Spleen (tissue), 11 donors: ENCODE measurements at regions not wholly inside any gene's neighbourhood (a gene's known extent, or its start where the extent isn't known, plus 50 kb on each side); places are given as distances from the start of the nearest gene placed in this dataset.

Source experiments
- DNase-seq: peaks from one replicate; pipeline ENCODE4 v3.0.0-alpha.2; 2020
- H3K27ac ChIP-seq, 8 donors: fragments of 200-600 bp; sonication (generic) in 7 of 8; 1 replicate in 4 of 8; 2 replicates in 4 of 8; pipeline versions ENCODE4 v1.5.0 to v1.8.0; 2016 to 2021; ENCODE audit warnings: inconsistent platforms in 4 of 8, mild to moderate bottlenecking in 4 of 8, moderate library complexity in 1 of 8
- H3K27me3 ChIP-seq, 7 donors: fragments of 200-600 bp; sonication (generic) in 6 of 7; replicated peaks in 1 of 7; 1 replicate in 4 of 7; 2 replicates in 3 of 7; pipeline versions ENCODE4 v1.5.0 to v1.8.0; 2016 to 2021; ENCODE audit warnings: inconsistent platforms in 3 of 7, mild to moderate bottlenecking in 1 of 7
- H3K36me3 ChIP-seq, 6 donors: fragments of 200-600 bp; sonication (generic) in 5 of 6; 1 replicate in 4 of 6; 2 replicates in 2 of 6; pipeline versions ENCODE4 v1.5.0 to v1.8.0; 2016 to 2021; ENCODE audit warnings: inconsistent platforms in 2 of 6
- H3K4me1 ChIP-seq, 6 donors: fragments of 200-600 bp; sonication (generic) in 5 of 6; 1 replicate in 3 of 6; 2 replicates in 3 of 6; pipeline versions ENCODE4 v1.5.0 to v1.8.0; 2016 to 2021; ENCODE audit warnings: inconsistent platforms in 3 of 6
- H3K4me3 ChIP-seq, 8 donors: fragments of 200-600 bp; sonication (generic) in 7 of 8; 1 replicate in 4 of 8; 2 replicates in 4 of 8; pipeline versions ENCODE4 v1.5.0 to v1.8.0; 2016 to 2021; ENCODE audit warnings: inconsistent platforms in 4 of 8, mild to moderate bottlenecking in 4 of 8, moderate library complexity in 2 of 8
- H3K9me3 ChIP-seq, 8 donors: fragments of 200-600 bp; sonication (generic) in 7 of 8; 1 replicate in 4 of 8; 2 replicates in 4 of 8; pipeline versions ENCODE4 v1.5.0 to v1.8.0; 2016 to 2021; ENCODE audit warnings: inconsistent platforms in 4 of 8
- POLR2A ChIP-seq, 3 donors: fragments of 450-650 bp; IDR thresholded peaks; one replicate each; pipeline ENCODE4 v1.5.1; 2017; ENCODE audit warnings: antibody characterized with exemption in 3 of 3, mild to moderate bottlenecking in 1 of 3
- POLR2AphosphoS5 ChIP-seq, 3 donors: sonication (generic); formaldehyde crosslinking; IDR thresholded peaks; one replicate each; pipeline ENCODE4 v1.5.1; 2017; ENCODE audit warnings: antibody characterized with exemption in 3 of 3
- whole genome bisulfite sequencing, 5 donors: extraction: QIAGEN DNeasy Blood & Tissue Kit in 3 of 5; methylation state at CpG; one replicate each; pipeline versions ENCODE4 v1.1.5 to v1.1.7; 2013 to 2018; 5-methylcytosine and 5-hydroxymethylcytosine counted together
- intact Hi-C: fragments of 100-400 bp; cut with DNase I; formaldehyde crosslinking; loops from one replicate; pipeline ENCODE4 v1.15.0; 2023; ENCODE audit warnings: low total_unique reads
- TF ChIP-seq, protein P1 (sequence below), 11 experiments: fragments of 200-600 bp in 7 of 11; fragments of 450-650 bp in 4 of 11; sonication (generic) in 4 of 11; IDR thresholded peaks in 8 of 11; conservative IDR thresholded peaks in 3 of 11; 1 replicate in 7 of 11; 2 replicates in 4 of 11; pipeline versions ENCODE4 v1.4.0 to v1.8.0; 2016 to 2021; ENCODE audit warnings: antibody characterized with exemption in 11 of 11, inconsistent platforms in 4 of 11, mild to moderate bottlenecking in 1 of 11
- donor health status: healthy with polysubstance abuse.
- donor health status: DM: no; HTN: no; CAD: no; lungs with moderate emphysema.
- donor health status: DM: no; HTN: no; CAD: no.
- donor health status: Bipolar disorder and iron deficiency.
- donor health status: healthy.
- donor health status: DM: no; HTN: no; CAD: no.
- donor health status: DM: yes; HTN: yes; CAD: no.

DNA sequence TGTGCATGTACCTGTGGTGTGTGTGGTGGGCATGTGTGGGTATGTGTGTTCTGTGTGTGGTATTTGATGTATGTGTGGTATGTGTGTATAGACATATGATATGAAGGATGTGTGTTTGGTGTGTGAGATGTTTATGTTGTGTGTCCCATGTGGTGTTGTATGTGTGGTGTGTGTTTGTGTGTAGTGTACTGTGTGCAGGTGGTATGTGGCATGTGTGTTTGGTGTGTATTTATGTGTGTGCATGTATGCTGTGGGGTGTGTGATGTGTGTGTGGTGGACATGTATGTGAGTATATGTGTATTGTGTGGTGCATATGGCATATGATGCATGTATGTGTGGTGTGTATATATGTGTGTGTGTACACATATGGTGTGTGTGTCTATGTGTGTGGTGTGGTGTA, 718.8 kb upstream of the SOX11 start:
- TF ChIP-seq POLR2AphosphoS5 (IDR thresholded peaks at IDR 0.05) (no peak), POLR2A (IDR thresholded peaks at IDR 0.05) (no peak)
- TF ChIP-seq, protein P1, sequence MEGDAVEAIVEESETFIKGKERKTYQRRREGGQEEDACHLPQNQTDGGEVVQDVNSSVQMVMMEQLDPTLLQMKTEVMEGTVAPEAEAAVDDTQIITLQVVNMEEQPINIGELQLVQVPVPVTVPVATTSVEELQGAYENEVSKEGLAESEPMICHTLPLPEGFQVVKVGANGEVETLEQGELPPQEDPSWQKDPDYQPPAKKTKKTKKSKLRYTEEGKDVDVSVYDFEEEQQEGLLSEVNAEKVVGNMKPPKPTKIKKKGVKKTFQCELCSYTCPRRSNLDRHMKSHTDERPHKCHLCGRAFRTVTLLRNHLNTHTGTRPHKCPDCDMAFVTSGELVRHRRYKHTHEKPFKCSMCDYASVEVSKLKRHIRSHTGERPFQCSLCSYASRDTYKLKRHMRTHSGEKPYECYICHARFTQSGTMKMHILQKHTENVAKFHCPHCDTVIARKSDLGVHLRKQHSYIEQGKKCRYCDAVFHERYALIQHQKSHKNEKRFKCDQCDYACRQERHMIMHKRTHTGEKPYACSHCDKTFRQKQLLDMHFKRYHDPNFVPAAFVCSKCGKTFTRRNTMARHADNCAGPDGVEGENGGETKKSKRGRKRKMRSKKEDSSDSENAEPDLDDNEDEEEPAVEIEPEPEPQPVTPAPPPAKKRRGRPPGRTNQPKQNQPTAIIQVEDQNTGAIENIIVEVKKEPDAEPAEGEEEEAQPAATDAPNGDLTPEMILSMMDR (IDR thresholded peaks at IDR 0.05 in 8 of 11, conservative IDR thresholded peaks at IDR 0.05 in 3 of 11), result no peak
- Histone ChIP-seq H3K27me3 (no peaks in the 10 kb centered on the region), H3K36me3 (no peaks in the 10 kb centered on the region), H3K4me1 (no peaks in the 10 kb centered on the region), H3K27ac (no peak overlapping the region), H3K9me3 (no peaks in the 10 kb centered on the region), H3K4me3 (no peak overlapping the region)
- intact Hi-C loops, result no loop called here
- DNase-seq, result no peak

DNA sequence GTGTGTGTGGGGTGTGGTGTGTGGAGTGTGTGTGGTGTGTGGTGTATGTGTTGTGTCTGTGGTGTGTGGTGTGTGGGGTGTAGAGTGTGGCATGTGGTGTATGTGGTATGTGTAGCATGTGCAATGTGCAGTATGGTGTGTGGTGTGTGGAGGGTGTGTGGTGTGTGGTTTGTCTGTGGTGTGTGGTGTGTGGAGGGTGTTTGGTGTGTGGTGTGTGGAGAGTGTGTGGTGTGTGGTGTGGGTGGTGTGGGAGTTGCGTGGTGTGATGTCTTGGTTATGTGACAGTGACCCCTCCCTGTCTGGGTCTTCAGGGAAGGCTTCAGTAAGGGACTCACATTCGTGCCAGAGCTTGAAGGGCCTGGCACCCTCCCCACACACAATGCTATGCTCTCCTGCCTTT, 718.2 kb upstream of the SOX11 start:
- TF ChIP-seq POLR2AphosphoS5 (IDR thresholded peaks at IDR 0.05) (no peak), POLR2A (IDR thresholded peaks at IDR 0.05) (no peak)
- TF ChIP-seq, protein P1 (IDR thresholded peaks at IDR 0.05 in 8 of 11, conservative IDR thresholded peaks at IDR 0.05 in 3 of 11), result no peak
- no peaks in the 10 kb centered on the region for H3K27me3 ChIP-seq
- intact Hi-C loops, result no loop called here
- H3K36me3 ChIP-seq, result no peaks in the 10 kb centered on the region
- H3K27ac ChIP-seq, result no peak overlapping the region
- no peak for DNase-seq
- no peak overlapping the region for H3K4me3 ChIP-seq
- no peaks in the 10 kb centered on the region for H3K9me3 ChIP-seq
- H3K4me1 ChIP-seq, result no peaks in the 10 kb centered on the region
- 66 to 86% (median 80%) methylated on average over 2 of the region's 2 CpGs for WGBS, 5 donors

DNA sequence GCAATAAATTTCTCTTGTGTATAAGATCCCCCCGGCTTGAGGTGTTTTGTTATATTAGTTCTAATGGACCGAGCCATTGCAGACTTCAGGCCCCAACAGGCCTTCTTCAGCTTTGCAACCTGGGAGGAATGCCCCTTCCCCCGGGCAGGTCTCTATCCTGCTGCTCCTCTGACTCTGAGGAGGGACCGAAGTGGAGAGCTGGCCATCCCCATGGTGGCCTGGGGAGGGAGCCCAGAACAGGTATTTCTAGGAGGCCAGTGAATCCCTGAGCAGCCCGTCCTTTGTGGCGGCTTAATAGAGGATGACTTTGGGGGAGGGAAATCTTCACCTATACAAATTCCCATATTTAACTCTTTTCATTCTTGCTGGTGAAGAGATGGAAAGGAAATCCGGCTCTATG, 715.8 kb upstream of the SOX11 start:
- no peaks in the 10 kb centered on the region for H3K9me3 ChIP-seq
- H3K27me3 ChIP-seq, result no peaks in the 10 kb centered on the region
- WGBS, 5 donors, result 82 to 95% (median 88%) methylated on average over 7 of the region's 7 CpGs
- no peak overlapping the region for H3K4me3 ChIP-seq
- no peaks in the 10 kb centered on the region for H3K36me3 ChIP-seq
- intact Hi-C loops, result no loop called here
- no peaks in the 10 kb centered on the region for H3K4me1 ChIP-seq
- no peak for DNase-seq
- TF ChIP-seq, protein P1 (IDR thresholded peaks at IDR 0.05 in 8 of 11, conservative IDR thresholded peaks at IDR 0.05 in 3 of 11), result no peak
- TF ChIP-seq POLR2AphosphoS5 (IDR thresholded peaks at IDR 0.05) (no peak), POLR2A (IDR thresholded peaks at IDR 0.05) (no peak)
- no peak overlapping the region for H3K27ac ChIP-seq

DNA sequence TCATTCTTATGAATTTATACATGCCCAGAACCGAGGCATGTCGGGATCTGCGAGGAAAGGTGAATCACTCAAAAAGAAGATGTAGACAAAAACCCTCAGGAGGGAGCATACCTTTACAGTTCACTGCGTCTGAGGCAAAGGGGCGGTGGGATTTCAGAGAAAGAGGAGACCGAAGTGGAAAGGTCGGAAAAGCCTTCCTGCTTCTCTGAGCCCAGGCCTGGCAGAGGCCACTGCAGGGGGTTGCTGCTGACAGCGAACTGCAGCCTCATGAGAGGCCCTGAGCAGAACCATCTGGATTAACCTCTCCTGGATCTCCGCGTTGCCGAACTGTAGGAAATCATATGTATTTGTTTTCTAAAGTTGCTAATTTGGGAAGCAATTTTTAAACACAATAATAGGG, 713.1 kb upstream of the SOX11 start:
- H3K4me3 ChIP-seq, result no peak overlapping the region
- TF ChIP-seq POLR2A (IDR thresholded peaks at IDR 0.05), result no peak
- no peak for DNase-seq
- 74 to 80% (median 76%) methylated on average over 11 of the region's 11 CpGs for WGBS, 5 donors
- no peaks in the 10 kb centered on the region for H3K36me3 ChIP-seq
- H3K9me3 ChIP-seq, result no peaks in the 10 kb centered on the region
- no peaks in the 10 kb centered on the region for H3K4me1 ChIP-seq
- no peaks in the 10 kb centered on the region for H3K27me3 ChIP-seq
- intact Hi-C loops, result no loop called here
- no peak overlapping the region for H3K27ac ChIP-seq

DNA sequence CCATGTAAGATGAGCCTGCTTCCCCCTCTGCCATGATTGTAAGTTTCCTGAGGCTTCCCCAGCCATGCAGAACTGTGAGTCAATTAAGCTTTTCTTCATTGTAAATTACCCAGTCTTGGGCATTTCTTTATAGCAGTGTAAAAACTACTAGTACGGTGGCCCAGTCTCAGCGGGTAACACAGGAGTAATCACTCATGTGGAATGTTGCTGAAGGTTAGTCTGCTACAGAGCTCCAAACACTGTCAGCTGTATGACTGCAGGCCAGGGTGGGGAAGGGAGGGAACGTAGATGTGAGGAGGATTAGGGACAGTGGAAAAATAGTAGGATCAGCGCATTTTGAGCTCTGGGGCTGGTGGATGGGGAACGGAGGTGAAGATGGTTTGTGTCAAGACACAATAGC, 711.2 kb upstream of the SOX11 start:
- H3K27me3 ChIP-seq, result no peaks in the 10 kb centered on the region
- DNase-seq, result no peak
- no peak overlapping the region for H3K4me3 ChIP-seq
- H3K36me3 ChIP-seq, result no peaks in the 10 kb centered on the region
- WGBS, 5 donors, result 77 to 90% (median 82%) methylated on average over 5 of the region's 5 CpGs
- H3K9me3 ChIP-seq, result no peaks in the 10 kb centered on the region
- intact Hi-C loops, result no loop called here
- H3K27ac ChIP-seq, result no peak overlapping the region
- no peaks in the 10 kb centered on the region for H3K4me1 ChIP-seq
- TF ChIP-seq POLR2A (IDR thresholded peaks at IDR 0.05), result no peak
- TF ChIP-seq, protein P1 (IDR thresholded peaks at IDR 0.05 in 8 of 11, conservative IDR thresholded peaks at IDR 0.05 in 3 of 11), result no peak
- no peak for TF ChIP-seq POLR2AphosphoS5 (IDR thresholded peaks at IDR 0.05)
